VCaP (cell line): ENCODE measurements at regions not wholly inside any gene's neighbourhood (a gene's known extent, or its start where the extent isn't known, plus 50 kb on each side); places are given as distances from the start of the nearest gene placed in this dataset.

Experiments used
- H3K27ac ChIP-seq: fragments of 450-650 bp; 2 replicates; pipeline ENCODE4 v1.5.1; 2017
- TF ChIP-seq, protein P1 (sequence below): fragments of 450-650 bp; conservative IDR thresholded peaks from 2 replicates; pipeline ENCODE4 v1.5.1; 2017; ENCODE audit warnings: mild to moderate bottlenecking, moderate library complexity

DNA sequence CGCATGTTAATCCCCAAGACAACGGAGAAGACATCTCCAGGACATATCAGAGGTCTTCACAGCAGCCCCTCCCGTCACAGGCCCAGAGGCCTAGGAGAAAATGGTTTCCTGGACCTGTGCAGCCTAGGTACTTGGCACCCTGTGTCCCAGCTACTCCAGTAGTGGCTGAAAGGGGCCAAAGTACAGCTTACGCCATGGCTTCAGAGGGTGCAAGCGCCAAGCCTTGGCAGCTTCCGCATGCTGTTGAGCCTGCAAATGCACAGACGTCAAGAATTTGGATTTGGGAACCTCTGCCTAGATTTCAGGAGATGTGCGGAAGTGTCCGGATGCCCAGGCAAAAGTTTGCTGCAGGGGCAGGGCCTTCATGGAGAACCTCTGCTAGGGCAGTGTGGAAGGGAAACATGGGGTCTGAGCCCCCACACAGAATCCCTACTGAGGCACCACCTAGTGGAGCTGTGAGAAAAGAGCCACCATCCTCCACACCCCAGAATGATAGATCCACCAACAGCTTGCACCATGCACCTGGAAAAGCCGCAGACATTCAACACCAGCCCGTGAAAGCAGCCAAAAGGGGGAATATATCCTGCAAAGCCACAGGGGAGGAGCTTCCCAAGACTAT, 159.3 kb upstream of the COX10 start:
- TF ChIP-seq, protein P1, sequence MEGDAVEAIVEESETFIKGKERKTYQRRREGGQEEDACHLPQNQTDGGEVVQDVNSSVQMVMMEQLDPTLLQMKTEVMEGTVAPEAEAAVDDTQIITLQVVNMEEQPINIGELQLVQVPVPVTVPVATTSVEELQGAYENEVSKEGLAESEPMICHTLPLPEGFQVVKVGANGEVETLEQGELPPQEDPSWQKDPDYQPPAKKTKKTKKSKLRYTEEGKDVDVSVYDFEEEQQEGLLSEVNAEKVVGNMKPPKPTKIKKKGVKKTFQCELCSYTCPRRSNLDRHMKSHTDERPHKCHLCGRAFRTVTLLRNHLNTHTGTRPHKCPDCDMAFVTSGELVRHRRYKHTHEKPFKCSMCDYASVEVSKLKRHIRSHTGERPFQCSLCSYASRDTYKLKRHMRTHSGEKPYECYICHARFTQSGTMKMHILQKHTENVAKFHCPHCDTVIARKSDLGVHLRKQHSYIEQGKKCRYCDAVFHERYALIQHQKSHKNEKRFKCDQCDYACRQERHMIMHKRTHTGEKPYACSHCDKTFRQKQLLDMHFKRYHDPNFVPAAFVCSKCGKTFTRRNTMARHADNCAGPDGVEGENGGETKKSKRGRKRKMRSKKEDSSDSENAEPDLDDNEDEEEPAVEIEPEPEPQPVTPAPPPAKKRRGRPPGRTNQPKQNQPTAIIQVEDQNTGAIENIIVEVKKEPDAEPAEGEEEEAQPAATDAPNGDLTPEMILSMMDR, result no peak
- H3K27ac ChIP-seq, result no peak overlapping the region

DNA sequence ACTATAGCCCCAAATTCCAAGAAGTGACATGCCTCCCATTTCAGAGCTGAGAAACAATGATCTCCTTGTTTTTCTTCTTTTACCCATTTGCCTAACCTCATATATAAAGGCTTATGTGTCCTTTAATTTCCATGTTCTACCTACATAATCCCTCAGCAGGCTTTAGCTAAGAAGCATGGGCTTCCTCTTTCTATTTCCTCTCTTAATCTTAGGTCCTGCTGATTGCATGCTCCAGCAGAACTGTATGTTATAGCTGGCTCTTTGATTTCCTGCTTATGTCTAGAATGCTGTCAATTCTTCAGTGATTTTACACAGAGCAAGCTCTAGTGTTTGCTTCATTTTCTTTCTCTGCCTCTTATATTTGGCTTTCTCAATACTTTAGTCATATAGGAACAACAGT, 151.7 kb upstream of the COX10 start:
- no peak overlapping the region for H3K27ac ChIP-seq
- TF ChIP-seq, protein P1, result no peak

DNA sequence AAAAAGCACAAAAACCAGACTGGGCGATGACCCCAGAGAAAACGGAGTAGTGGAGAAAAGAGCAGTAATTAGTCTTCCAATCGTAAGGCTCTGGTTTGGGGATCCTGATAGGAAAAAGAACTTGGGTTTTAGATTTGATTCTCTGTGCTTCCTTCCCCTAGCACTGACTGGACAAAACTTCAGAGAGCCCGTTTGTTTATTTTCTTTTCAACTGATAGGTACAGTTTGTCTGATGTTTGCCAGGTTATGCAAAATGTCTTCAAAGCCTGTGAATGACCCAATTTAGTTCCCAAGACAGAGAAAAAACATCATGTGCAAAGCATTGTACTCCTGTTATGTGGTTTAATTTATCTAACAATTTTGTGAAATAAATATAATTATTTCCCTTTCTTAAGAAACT, 151.1 kb upstream of the COX10 start:
- TF ChIP-seq, protein P1, result no peak
- no peak overlapping the region for H3K27ac ChIP-seq

DNA sequence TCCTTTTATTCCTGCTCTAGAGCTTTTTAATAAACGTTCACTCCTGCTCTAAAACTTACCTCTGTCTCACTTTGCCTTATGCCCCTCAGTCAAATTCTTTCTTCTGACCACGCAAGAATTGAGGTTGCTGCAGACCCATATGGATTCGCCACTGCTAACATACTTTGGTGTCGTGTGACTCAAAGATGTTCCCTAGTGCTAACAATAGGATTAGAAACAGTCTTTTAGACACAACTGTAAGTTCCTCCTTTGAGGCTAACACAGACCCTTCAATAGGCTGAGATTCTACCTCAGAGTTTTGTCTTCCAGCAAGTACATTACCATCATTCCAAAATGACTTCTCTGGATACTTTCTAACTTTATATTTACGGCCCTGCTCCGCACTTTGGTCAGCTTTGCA, 149.5 kb upstream of the COX10 start:
- no peak overlapping the region for H3K27ac ChIP-seq
- TF ChIP-seq, protein P1, result no peak

DNA sequence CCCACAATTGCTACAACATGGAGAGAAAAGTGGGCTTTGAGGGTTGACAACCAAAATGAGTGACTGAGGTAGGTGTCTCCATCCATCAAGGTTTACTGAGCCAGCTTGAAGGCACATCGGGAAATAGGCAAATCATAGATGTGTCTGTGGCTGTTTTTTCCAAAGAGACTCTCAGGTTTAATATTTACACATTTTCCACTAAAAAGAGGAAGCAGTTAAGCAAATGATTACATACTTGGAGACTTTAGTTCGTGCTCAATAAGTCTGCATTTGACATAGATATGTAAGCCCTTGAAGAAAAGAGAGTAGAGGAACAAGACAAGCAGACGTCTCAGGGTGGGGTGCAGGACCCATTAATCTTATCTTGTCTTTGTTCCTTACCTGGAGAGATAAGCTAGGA, 148.9 kb upstream of the COX10 start:
- no peak overlapping the region for H3K27ac ChIP-seq
- TF ChIP-seq, protein P1, result no peak

DNA sequence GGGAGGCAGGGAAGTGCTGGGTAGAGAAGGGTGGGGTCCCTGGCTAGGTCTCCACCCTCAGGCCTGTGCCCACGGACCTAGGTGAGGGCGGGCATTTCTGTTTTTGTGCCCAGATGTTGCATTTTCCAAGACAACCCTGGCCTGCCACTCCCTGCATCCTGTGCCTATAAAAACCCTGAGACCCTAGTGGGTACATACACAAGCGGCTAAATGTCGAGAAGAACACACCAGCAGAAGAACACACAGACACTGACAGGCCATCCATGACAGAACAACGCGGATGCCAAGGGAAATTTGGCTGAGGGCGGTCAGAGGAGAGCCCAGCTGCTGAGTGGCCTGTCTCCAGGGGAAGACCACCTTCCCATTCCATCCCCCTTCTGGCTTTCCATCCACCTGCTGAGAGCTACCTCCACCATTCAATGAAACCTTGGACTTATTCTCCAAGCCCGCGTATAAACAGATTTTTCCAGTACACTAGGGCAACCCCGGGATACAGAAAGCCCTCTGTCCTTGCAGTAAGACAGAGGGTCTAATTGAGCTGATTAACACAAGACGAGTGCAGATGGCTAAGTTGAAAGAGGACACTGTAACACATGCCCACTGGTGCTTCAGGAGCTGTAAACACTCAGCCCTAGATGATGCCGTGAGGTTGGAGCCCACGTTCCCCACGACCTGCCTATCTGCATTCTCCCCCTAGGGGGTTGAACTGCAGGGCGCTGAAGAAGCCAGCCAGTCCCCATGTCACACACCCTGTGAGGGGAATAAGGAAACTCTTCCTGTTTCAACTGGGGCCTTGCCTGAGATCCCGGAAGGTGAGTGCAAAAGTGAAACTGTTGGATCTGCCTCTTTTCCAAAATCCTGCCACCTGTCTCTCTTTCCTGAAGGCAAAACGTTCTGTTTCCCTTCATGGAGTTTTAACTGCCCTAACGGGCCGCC, 147.2 kb upstream of the COX10 start:
- no peak overlapping the region for H3K27ac ChIP-seq
- TF ChIP-seq, protein P1, result no peak

DNA sequence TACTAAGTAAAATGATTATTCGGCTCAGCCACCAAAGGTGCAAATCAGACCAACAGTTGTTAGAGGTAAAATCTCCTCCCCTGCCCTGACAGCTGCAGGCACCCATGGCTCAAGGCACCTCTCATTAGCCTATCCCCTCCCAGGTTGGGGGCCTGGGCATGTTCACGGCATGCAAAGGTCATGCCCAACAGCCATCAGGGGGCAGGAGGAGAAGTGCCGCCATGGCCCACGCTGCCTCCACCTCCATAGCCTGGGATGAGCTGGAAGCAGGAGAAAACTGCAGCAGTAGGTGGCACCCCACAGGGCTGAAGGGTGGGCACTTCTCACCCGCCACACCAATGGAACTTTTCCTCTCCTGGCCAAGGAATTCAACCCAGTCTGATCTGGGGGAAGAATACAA, 146.4 kb upstream of the COX10 start:
- H3K27ac ChIP-seq, result no peak overlapping the region
- TF ChIP-seq, protein P1, result no peak
